NCI-H345 treated with DMSO at 0.1 percent for 48 hours (cell line): ENCODE measurements at regions not wholly inside any gene's neighbourhood (a gene's known extent, or its start where the extent isn't known, plus 50 kb on each side); places are given as distances from the start of the nearest gene placed in this dataset.

Experiments used
- DNase-seq: peaks from one replicate; lab custom pipeline; 2025; ENCODE audit not compliant: unreplicated experiment; lab: John Stamatoyannopoulos, UW

DNA sequence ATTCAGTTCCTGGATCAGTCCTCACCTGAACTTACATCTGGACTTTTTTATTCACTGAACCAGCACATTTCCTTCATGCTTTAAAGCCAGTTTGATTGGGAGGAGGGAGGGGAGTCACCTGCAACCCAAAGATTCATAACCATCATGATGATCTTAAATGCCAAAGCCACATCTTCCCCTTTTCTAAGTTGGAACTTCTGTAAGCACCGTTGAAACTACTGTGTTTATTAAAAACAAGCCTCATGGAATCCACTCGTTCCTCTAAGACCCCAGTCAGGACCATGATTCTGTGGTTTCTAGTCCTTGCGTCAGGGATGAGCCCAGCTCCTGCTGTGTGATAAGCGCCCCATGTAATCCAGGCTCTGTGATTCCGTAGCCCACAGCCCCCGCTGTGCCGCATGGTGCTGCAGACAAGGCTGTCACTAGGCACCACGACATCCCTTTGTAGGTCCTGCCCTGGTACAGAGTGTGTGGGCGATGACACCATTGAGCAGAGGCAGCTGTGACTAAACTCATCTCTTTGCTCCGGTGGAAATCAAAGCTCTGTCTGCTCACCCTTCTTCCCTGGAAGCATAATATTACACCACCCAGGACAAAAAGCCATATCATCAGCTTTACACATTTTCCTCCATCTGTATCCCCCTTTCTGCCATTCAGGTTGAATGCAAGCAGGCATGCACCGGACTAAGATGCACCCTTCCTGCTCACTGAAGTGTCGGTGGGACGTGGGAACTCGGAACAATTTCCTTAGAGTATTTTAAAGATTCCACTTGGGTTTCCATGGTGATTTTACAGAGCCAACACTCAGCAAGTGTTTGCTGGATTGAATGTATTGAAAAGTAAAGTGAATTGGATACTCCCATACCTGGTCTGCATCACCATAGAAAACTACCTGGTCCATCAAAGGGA, 132.0 kb upstream of the FSTL4 start:
- no peak for DNase-seq

GRCh38 chr5:133742431-133742988, 130.2 kb upstream of the FSTL4 start:
- DNase-seq, result no peak

DNA sequence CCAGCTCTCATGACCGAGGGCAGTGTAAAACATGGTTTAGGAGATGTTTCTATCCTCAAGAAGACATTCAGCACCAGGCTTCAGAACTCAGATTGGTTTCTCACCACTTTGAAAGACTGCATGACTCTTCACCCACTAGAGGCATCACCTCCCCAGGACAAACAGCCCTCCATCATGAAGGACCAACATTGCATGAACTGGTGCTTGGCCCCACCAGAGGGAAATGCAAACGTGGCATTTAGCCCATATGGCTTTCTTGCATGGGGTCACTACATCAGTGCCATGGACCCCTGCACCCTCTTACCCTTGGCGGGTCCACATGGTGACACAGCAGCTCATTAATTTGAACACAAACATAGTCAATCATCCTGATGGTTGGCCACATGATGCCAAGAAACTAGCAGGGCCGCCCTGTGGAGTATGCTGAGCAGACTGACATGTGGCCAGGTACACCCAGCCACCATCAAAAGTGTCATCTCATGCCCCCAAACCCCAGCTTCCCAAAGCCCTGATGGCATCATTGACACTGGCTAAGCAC, 129.5 kb upstream of the FSTL4 start:
- no peak for DNase-seq

DNA sequence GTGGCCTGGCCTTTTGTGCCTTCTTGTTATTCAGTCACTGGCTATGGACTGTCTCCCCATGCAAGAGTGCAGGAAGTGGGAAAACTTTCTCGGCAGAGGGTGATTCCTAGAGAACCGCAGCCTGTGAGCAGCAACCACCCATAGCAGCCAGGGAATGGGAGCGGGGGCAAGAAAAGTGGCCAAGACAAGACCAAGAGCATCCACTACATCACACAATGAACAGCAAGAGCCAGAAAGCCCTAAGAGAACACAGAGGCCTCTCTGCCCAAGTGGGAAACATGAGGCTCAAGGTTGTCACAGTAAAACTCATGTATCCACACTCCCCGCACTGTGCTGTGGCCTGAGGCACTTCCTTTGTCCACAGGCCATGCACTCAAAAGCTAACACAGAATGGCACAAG, 129.1 kb upstream of the FSTL4 start:
- DNase-seq, result no peak

- no peak for DNase-seq
Measured at GRCh38 chr5:133739181-133739780, 126.9 kb upstream of the FSTL4 start.

- DNase-seq, result no peak
Measured at GRCh38 chr5:133738271-133738670, 125.9 kb upstream of the FSTL4 start.

DNA sequence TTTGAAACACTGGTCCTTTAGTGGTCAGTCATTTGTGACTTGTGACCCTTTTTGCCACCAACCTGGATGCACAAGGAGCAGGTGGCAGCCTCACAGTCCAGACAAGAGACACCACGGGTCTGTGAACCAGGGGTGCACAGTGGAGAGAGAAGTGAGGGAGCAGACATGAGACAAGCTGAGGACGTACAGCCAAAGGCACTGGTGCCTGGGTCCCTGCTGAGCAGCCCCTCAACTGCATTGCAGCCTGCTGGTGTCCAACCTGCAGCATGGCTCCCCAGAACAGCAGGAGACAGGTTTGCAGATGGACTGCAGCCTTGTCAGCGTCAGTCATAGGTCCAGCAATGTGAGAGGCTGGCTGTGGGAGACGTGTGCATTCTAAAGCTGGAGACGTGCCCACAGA, 124.2 kb upstream of the FSTL4 start:
- DNase-seq, result no peak

DNA sequence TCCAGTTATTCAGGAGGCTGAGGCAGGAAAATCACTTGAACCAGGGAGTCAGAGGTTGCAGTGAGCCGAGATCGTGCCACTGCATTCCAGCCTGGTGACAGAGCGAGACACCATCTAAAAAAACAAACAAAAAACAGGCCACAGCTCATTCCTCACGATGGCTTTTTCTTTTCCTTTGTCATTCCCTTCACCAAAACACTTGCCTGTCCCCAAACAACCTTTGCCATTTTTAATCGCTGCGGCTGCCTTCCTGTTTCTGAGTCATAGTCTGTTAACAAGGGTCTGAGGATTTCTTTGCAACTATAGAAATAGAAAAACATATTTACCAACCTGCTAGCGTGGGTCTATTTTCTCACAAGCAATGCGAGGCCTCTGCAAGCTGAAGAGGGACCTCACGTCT, 123.0 kb upstream of the FSTL4 start:
- no peak for DNase-seq

DNA sequence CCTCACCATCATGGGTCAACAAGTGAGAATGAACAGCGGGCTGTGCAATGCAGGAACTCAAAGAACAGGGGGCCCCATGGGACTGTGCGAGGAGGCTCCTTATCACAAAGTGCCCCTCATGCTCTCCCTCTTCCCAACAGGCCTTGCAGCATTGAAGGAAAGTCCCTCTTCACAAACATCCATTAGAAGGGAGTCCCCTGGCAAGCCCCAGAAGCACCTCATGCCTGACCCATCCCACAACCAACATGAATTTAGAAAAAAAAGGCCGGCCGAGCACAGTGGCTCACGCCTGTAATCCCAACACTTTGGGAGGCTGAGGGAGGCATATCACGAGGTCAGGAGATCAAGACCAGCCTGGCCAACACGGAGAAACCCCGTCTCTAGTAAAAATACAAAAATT, 122.6 kb upstream of the FSTL4 start:
- DNase-seq, result no peak

DNA sequence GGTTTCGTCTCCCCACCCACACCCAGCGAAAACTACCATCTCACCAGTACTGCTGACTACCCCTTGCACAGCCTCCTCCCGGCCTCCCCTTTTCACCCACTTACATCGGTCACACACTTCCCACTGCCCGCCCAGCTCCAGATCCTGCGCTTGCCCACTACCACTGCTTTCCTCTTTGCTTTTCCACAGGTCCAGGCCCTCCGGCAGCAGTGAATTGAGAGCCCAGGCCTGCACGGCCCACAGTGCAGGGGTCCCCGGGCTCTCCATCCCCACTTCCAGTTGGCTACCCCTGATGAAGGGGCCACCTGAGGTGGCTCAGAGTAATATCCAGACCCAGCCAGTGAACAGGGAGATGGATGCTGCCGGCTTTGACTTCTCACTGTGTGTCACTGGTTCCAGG, 120.2 kb upstream of the FSTL4 start:
- DNase-seq, result no peak

DNA sequence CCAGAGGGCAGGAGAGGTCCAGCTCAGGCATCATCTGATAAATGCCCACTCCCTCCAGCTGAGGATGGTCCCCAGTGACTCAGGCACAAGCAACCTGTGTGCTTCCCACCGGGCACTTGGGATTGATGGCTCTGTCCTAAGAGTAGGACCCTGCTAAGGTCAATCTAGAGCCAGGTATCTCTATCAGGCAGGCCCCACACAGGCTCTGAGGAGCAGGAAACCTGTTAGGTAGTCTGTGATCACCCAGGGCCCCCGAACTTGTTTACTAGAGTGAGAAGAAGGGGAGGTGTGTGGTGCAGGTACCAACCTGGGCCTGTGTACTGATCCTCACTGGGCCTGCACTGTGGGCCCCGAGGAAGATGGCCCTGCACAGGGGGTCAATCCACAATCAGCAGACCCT, 119.6 kb upstream of the FSTL4 start:
- DNase-seq, result no peak

GRCh38 chr5:133730866-133731265, 118.5 kb upstream of the FSTL4 start:
- no peak for DNase-seq

GRCh38 chr5:133730346-133730745, 118.0 kb upstream of the FSTL4 start:
- DNase-seq, result no peak

- no peak for DNase-seq
Measured at GRCh38 chr5:133729800-133730199, 117.5 kb upstream of the FSTL4 start.

DNA sequence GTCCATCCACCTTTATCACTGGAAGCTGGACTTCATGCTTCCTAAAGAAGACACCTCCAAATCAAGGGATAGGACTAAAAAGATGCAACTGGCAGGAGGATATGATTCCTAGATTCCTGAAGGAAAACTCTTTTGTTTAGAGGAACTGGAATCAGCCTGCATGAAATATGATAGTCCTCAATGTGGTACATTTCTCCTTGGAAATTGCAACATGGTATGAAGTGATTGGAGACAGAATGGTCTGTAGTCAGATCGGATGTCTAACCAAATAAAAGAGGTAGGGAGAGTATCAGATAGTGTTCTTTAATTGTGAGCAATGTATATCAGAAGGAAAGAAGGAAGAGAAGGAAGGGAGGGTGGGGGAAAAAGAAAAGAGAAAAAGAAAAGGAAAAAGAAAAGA, 116.1 kb upstream of the FSTL4 start:
- DNase-seq, result no peak

DNA sequence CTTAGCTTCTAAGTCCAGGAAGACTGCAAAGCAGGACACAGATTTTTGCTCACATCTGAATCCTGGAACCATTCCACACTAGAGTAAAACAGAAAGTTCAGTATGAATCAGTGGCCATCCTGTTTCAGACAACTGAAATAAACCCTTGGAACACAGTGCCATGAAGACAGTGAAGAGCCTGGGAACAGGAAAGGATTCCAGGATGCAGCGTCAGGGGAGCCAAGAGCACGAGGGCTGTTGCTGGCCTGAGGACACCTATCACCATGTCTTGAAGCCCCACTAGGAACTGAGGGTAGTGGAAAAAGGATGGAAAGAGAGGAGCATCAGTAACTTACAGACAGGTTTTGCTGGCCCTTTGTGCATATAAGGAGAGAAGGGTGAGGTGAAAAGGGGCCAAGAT, 115.3 kb upstream of the FSTL4 start:
- DNase-seq, result no peak

GRCh38 chr5:133723651-133724366, 111.5 kb upstream of the FSTL4 start:
- DNase-seq, result no peak

DNA sequence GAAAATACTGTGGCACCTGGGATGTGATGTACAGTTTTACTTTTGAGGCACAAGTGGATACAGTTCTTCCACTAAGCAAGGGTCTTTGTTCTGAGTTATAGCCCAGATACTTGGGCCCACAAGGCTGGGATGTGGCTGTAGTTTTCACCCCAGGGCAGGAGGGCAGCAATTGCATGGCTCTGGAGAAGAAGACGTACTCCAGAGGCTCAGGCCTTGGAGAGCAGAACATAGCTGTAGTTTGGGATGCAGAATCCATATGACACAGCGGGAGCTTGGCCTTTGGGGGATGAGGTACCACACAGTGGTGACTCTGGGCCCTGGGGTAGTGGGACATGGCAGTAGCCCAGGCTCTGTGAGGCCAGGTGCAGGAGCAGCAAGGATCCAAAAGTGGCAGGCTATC, 110.8 kb upstream of the FSTL4 start:
- no peak for DNase-seq

GRCh38 chr5:133721365-133721764, 109.0 kb upstream of the FSTL4 start:
- DNase-seq, result no peak

GRCh38 chr5:133718457-133718856, 106.1 kb upstream of the FSTL4 start:
- no peak for DNase-seq

DNA sequence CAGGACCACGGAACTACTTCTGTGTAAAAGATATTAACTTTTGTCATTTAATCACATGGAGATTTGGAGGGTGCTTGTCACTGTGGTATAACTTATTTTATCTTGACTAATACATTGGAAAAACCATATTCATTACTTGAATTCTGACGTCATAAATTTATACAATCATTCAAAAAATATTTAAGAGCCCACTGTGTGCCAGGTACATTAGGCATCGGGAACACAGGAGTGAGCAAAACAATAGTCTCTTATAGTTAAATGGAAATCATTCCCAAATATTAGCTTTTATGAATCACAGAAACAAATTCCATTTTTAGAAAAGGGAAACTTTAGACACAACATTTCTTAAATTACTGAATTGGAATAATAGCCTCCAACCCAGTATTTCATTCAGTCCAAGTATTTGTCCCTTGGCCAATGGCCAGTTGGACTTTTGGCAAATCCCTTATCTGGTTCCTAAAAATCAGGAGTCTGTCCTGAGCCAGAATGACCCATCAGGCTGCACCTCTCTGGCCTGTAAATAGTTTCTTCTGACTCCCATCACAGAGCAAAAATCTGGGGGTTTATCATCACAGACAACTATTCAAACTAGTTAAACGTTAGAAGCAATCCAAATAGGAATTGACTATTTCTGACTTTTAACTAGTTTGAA, 104.3 kb upstream of the FSTL4 start:
- no peak for DNase-seq
